Adrenal gland (tissue), 9 donors: ENCODE measurements at regions not wholly inside any gene's neighbourhood (a gene's known extent, or its start where the extent isn't known, plus 50 kb on each side); places are given as distances from the start of the nearest gene placed in this dataset.

Experiments
- DNase-seq, 7 donors: peaks; one replicate each; pipeline ENCODE4 v3.0.0-alpha.2; 2019 to 2020
- H3K27ac ChIP-seq, 5 donors: fragments of 200-600 bp; sonication (generic) in 4 of 5; 1 replicate in 3 of 5; 2 replicates in 2 of 5; pipeline versions ENCODE4 v1.5.1 to v1.8.0; 2016 to 2020; ENCODE audit warnings: mild to moderate bottlenecking in 1 of 5
- H3K27me3 ChIP-seq: fragments of 200-600 bp; 2 replicates; pipeline ENCODE4 v1.8.0; 2021
- H3K36me3 ChIP-seq, 2 donors: fragments of 200-600 bp; replicated peaks in 1 of 2; 1 replicate in 1 of 2; 2 replicates in 1 of 2; pipeline versions ENCODE4 v1.5.1 to v1.8.0; 2018 to 2022
- H3K4me1 ChIP-seq, 2 donors: fragments of 200-600 bp; replicated peaks in 1 of 2; 1 replicate in 1 of 2; 2 replicates in 1 of 2; pipeline versions ENCODE4 v1.5.1 to v1.8.0; 2018 to 2021
- H3K4me3 ChIP-seq, 4 donors: fragments of 200-600 bp; sonication (generic) in 3 of 4; one replicate each; pipeline ENCODE4 v1.5.1; 2016 to 2018
- H3K9me3 ChIP-seq, 3 donors: fragments of 200-600 bp; sonication (generic) in 1 of 3; replicated peaks in 1 of 3; 1 replicate in 2 of 3; 2 replicates in 1 of 3; pipeline versions ENCODE4 v1.5.1 to v1.8.0; 2016 to 2021
- POLR2A ChIP-seq, 2 donors: fragments of 450-650 bp; IDR thresholded peaks; one replicate each; pipeline ENCODE4 v1.6.1; 2017; ENCODE audit warnings: antibody characterized with exemption in 2 of 2, mild to moderate bottlenecking in 2 of 2, moderate library complexity in 1 of 2
- WGBS, 4 donors: extraction: QIAGEN DNeasy Blood & Tissue Kit in 2 of 4; methylation state at CpG; one replicate each; pipeline versions ENCODE4 v1.1.5 to v1.1.7; 2013 to 2017; 5-methylcytosine and 5-hydroxymethylcytosine counted together
- intact Hi-C, 2 donors: fragments of 100-400 bp; cut with DNase I; formaldehyde crosslinking; loops; one replicate each; pipeline versions ENCODE4 v1.14.1 to v1.15.0; 2022 to 2023
- TF ChIP-seq, protein P1 (sequence below), 6 experiments: fragments of 450-650 bp in 4 of 6; fragments of 200-600 bp in 2 of 6; sonication (generic) in 1 of 6; IDR thresholded peaks; 1 replicate in 5 of 6; 2 replicates in 1 of 6; pipeline versions ENCODE4 v1.5.1 to v1.8.0; 2016 to 2021; ENCODE audit warnings: antibody characterized with exemption in 6 of 6, mild to moderate bottlenecking in 2 of 6, moderate library complexity in 1 of 6
- donor health status: healthy with polysubstance abuse.
- donor health status: Bipolar disorder and iron deficiency.
- donor health status: DM: yes; HTN: yes; CAD: no.
- donor health status: DM: no; HTN: no; CAD: no.
- donor health status: DM: no; HTN: no; CAD: no.

DNA sequence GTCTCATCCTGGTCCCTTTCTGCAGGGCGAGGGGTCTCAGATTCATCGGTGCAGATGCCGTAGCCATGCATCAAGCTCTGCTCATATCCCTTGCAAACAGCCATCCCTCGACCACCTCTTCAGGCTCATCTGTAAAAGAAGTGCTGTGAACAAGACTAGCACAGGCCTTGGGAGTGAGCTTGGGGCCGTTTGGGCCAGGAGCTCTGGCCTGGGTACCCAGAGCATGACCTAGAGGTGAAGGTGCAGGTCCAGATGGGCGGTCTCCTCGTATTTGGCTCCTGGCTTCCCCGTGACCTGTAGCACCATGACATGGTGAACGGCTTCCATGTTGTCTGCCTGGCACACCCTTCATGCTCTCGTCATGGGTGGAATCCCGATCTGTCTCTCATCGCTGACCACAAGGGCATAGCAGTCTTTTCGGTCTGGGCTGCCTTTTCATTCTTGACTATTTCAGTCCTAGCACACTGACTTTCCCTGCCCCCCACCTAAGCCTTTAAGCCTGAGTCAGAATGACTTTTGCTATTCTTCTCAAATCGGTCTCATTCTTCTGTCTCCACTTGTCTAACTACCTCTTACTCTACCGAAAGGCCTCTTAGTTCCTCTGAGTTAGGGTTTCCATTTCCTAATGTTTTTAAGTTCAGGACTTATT lies 216.0 kb downstream of the FOXL1 start:
- H3K27me3 ChIP-seq: peaks cover 1% of the 10 kb centered on the region
- TF ChIP-seq POLR2A (IDR thresholded peaks at IDR 0.05): no peak
- TF ChIP-seq, protein P1, sequence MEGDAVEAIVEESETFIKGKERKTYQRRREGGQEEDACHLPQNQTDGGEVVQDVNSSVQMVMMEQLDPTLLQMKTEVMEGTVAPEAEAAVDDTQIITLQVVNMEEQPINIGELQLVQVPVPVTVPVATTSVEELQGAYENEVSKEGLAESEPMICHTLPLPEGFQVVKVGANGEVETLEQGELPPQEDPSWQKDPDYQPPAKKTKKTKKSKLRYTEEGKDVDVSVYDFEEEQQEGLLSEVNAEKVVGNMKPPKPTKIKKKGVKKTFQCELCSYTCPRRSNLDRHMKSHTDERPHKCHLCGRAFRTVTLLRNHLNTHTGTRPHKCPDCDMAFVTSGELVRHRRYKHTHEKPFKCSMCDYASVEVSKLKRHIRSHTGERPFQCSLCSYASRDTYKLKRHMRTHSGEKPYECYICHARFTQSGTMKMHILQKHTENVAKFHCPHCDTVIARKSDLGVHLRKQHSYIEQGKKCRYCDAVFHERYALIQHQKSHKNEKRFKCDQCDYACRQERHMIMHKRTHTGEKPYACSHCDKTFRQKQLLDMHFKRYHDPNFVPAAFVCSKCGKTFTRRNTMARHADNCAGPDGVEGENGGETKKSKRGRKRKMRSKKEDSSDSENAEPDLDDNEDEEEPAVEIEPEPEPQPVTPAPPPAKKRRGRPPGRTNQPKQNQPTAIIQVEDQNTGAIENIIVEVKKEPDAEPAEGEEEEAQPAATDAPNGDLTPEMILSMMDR (IDR thresholded peaks at IDR 0.05): no peak
- H3K36me3 ChIP-seq: no peaks in the 10 kb centered on the region
- H3K4me3 ChIP-seq: no peak overlapping the region
- H3K9me3 ChIP-seq: no peaks in the 10 kb centered on the region
- H3K27ac ChIP-seq: no peak overlapping the region
- no peak for DNase-seq
- H3K4me1 ChIP-seq: no peaks in the 10 kb centered on the region
- WGBS, 4 donors: 78 to 85% (median 81%) methylated on average over 14 to 15 of the region's 15 CpGs
- intact Hi-C loops: no loop called here

DNA sequence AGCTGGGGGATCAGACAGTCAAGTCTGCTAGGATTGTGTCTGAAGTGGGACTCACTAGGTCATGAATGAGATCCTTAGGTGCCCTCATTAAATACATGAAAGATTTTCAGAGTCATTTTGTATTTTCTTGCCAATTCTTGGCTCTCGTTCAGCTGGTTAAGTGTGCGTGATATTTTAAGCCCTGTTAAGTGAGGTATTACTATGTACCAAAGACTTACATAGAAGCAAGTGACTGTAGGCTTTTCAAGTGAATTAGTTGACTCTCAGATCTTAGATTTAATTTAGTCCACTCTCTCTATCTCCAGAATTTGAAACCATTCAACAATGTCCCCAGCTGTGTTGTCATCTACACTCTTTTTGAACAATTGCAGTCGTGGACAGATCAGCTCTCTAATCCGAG lies 219.4 kb downstream of the FOXL1 start:
- intact Hi-C loops: no loop called here
- TF ChIP-seq POLR2A (IDR thresholded peaks at IDR 0.05): no peak
- TF ChIP-seq, protein P1 (IDR thresholded peaks at IDR 0.05): no peak
- no peaks in the 10 kb centered on the region for H3K4me1 ChIP-seq
- no peak overlapping the region for H3K4me3 ChIP-seq
- H3K27ac ChIP-seq: no peak overlapping the region
- H3K27me3 ChIP-seq: no peaks in the 10 kb centered on the region
- no peaks in the 10 kb centered on the region for H3K9me3 ChIP-seq
- WGBS, 4 donors: 63 to 69% (median 66%) methylated on average over 4 of the region's 4 CpGs
- no peaks in the 10 kb centered on the region for H3K36me3 ChIP-seq
- DNase-seq: no peak

- Histone ChIP-seq H3K4me3 (no peak overlapping the region), H3K36me3 (no peaks in the 10 kb centered on the region), H3K4me1 (no peaks in the 10 kb centered on the region), H3K9me3 (no peaks in the 10 kb centered on the region), H3K27me3 (no peaks in the 10 kb centered on the region), H3K27ac (no peak overlapping the region)
- TF ChIP-seq POLR2A (IDR thresholded peaks at IDR 0.05): no peak
- TF ChIP-seq, protein P1 (IDR thresholded peaks at IDR 0.05): no peak
- WGBS, 4 donors: 55 to 74% (median 65%) methylated on average over 4 of the region's 4 CpGs
- no peak for DNase-seq
- intact Hi-C loops: no loop called here
Observed at GRCh38 chr16:86798247-86799041, 220.1 kb downstream of the FOXL1 start.

- TF ChIP-seq POLR2A (IDR thresholded peaks at IDR 0.05): no peak
- TF ChIP-seq, protein P1 (IDR thresholded peaks at IDR 0.05): no peak
Observed at GRCh38 chr16:86799367-86799766, 221.0 kb downstream of the FOXL1 start.

More at GRCh38 chr16:86799367-86799766, 221.0 kb downstream of the FOXL1 start:
- intact Hi-C loops: no loop called here
- no peaks in the 10 kb centered on the region for H3K9me3 ChIP-seq
- DNase-seq: no peak
- H3K36me3 ChIP-seq: no peaks in the 10 kb centered on the region
- WGBS, 4 donors: 65 to 74% (median 69%) methylated on average over 4 of the region's 4 CpGs
- peaks cover 2% of the 10 kb centered on the region for H3K27me3 ChIP-seq
- H3K4me1 ChIP-seq: no peaks in the 10 kb centered on the region
- no peak overlapping the region for H3K4me3 ChIP-seq
- no peak overlapping the region for H3K27ac ChIP-seq
